Epithelial cell of esophagus (primary cell): ENCODE measurements at regions not wholly inside any gene's neighbourhood (a gene's known extent, or its start where the extent isn't known, plus 50 kb on each side); places are given as distances from the start of the nearest gene placed in this dataset.

Experiments used
- DNase-seq: peaks from one replicate; pipeline ENCODE4 v3.0.0; 2010; ENCODE audit warnings: low read depth
- H3K4me3 ChIP-seq: 2 replicates; pipeline ENCODE4 v1.5.1; 2011; ENCODE audit warnings: mild to moderate bottlenecking, low read length, control low read depth
- CTCF ChIP-seq: IDR thresholded peaks from 2 replicates; pipeline ENCODE4 v1.5.1; 2011; ENCODE audit warnings: low read depth, mild to moderate bottlenecking, low read length, control low read depth, inconsistent platforms; ENCODE audit not compliant: insufficient read depth; ENCODE audit errors: missing control alignments

GRCh38 chr6:126907312-126907711 is 211.2 kb upstream of the RSPO3 start:
- no peak overlapping the region for H3K4me3 ChIP-seq
- no peak for TF ChIP-seq CTCF
- DNase-seq: no peak

GRCh38 chr6:126907996-126908395 is 210.5 kb upstream of the RSPO3 start:
- TF ChIP-seq CTCF: no peak
- DNase-seq: no peak
- H3K4me3 ChIP-seq: no peak overlapping the region

- H3K4me3 ChIP-seq: no peak overlapping the region
- no peak for TF ChIP-seq CTCF
- DNase-seq: no peak
These were observed 209.0 kb upstream of the RSPO3 start for GRCh38 chr6:126909493-126909892.

GRCh38 chr6:126913651-126914050 is 204.8 kb upstream of the RSPO3 start:
- H3K4me3 ChIP-seq: no peak overlapping the region
- no peak for DNase-seq
- TF ChIP-seq CTCF: no peak

GRCh38 chr6:126914172-126914571 is 204.3 kb upstream of the RSPO3 start:
- H3K4me3 ChIP-seq: no peak overlapping the region
- DNase-seq: no peak
- TF ChIP-seq CTCF: no peak

- no peak for TF ChIP-seq CTCF
- no peak for DNase-seq
- H3K4me3 ChIP-seq: no peak overlapping the region
These were observed 203.7 kb upstream of the RSPO3 start for GRCh38 chr6:126914801-126915200.

GRCh38 chr6:126919947-126920346 is 198.5 kb upstream of the RSPO3 start:
- no peak overlapping the region for H3K4me3 ChIP-seq
- TF ChIP-seq CTCF: no peak
- peak; percentile 86 for DNase-seq
